Keratinocyte (primary cell): ENCODE measurements at regions not wholly inside any gene's neighbourhood (a gene's known extent, or its start where the extent isn't known, plus 50 kb on each side); places are given as distances from the start of the nearest gene placed in this dataset.

ENCODE experiments used
- DNase-seq: peaks from one replicate; pipeline ENCODE4 v3.0.0-alpha.2; 2011; ENCODE audit warnings: low read depth, missing footprints, low spot score
- FAIRE-seq: peaks from 2 replicates; lab custom pipeline; 2011; peaks lifted over from hg19 to GRCh38; lab: Jason Lieb, UNC
- H2AFZ ChIP-seq: 2 replicates; pipeline ENCODE4 v1.6.0; 2012; ENCODE audit warnings: low read length, control low read depth, inconsistent platforms; ENCODE audit not compliant: control insufficient read depth
- H3K27ac ChIP-seq: 2 replicates; pipeline ENCODE4 v1.5.1; 2011; ENCODE audit warnings: low read length; ENCODE audit not compliant: control insufficient read depth, insufficient read depth
- H3K27me3 ChIP-seq: 3 replicates; pipeline ENCODE4 v1.6.0; 2011; ENCODE audit warnings: low read length; ENCODE audit not compliant: control insufficient read depth, insufficient read depth; ENCODE audit errors: extremely low read depth
- H3K36me3 ChIP-seq, 2 experiments: 2 replicates in 1 of 2; 3 replicates in 1 of 2; pipeline ENCODE4 v1.5.1; 2011; ENCODE audit warnings: low read length in 2 of 2, mild to moderate bottlenecking in 1 of 2; ENCODE audit not compliant: control insufficient read depth in 2 of 2, insufficient read depth in 2 of 2; ENCODE audit errors: extremely low read depth in 1 of 2
- H3K4me1 ChIP-seq: 3 replicates; pipeline ENCODE4 v1.5.1; 2011; ENCODE audit warnings: low read length; ENCODE audit not compliant: control insufficient read depth, insufficient read depth; ENCODE audit errors: extremely low read depth
- H3K4me2 ChIP-seq: 3 replicates; pipeline ENCODE4 v1.6.0; 2011; ENCODE audit warnings: low read depth, low read length; ENCODE audit not compliant: control insufficient read depth, insufficient read depth; ENCODE audit errors: extremely low read depth
- H3K4me3 ChIP-seq, 3 experiments: fragments of 200-600 bp in 1 of 3; sonication (generic) in 1 of 3; 2 replicates in 2 of 3; 3 replicates in 1 of 3; pipeline ENCODE4 v1.5.1; 2011 to 2016; ENCODE audit warnings: low read length in 3 of 3, mild to moderate bottlenecking in 3 of 3, control low read depth in 2 of 3, inconsistent platforms in 1 of 3, low read depth in 1 of 3, mixed read lengths in 1 of 3, mixed run types in 1 of 3, moderate library complexity in 1 of 3; ENCODE audit not compliant: control insufficient read depth in 2 of 3, insufficient read depth in 2 of 3; ENCODE audit errors: extremely low read depth in 1 of 3
- H3K79me2 ChIP-seq: 2 replicates; pipeline ENCODE4 v1.6.0; 2012; ENCODE audit warnings: low read length; ENCODE audit not compliant: control insufficient read depth, insufficient read depth
- H3K9ac ChIP-seq: 3 replicates; pipeline ENCODE4 v1.6.0; 2011; ENCODE audit warnings: low read length; ENCODE audit not compliant: control insufficient read depth, insufficient read depth; ENCODE audit errors: extremely low read depth
- H3K9me1 ChIP-seq: 3 replicates; pipeline ENCODE4 v1.6.0; 2011; ENCODE audit warnings: low read length; ENCODE audit not compliant: control insufficient read depth, insufficient read depth; ENCODE audit errors: extremely low read depth
- H3K9me3 ChIP-seq: 2 replicates; pipeline ENCODE4 v1.5.1; 2012; ENCODE audit warnings: low read depth, low read length; ENCODE audit not compliant: control insufficient read depth
- H4K20me1 ChIP-seq: 3 replicates; pipeline ENCODE4 v1.6.0; 2011; ENCODE audit warnings: low read length; ENCODE audit not compliant: control insufficient read depth, insufficient read depth; ENCODE audit errors: extremely low read depth
- EZH2 ChIP-seq: IDR thresholded peaks from one replicate; pipeline ENCODE4 v1.6.1; 2012; ENCODE audit warnings: inconsistent platforms, mild to moderate bottlenecking, low read length, moderate library complexity
- dilution Hi-C: fragments of 300-500 bp; cut with MboI; formaldehyde crosslinking; loops from one replicate; pipeline ENCODE4 v1.7.0; 2020; ENCODE audit warnings: low sequenced_read_pairs; ENCODE audit not compliant: extremely low pct_ligation_motif_present
- TF ChIP-seq, protein P1 (sequence below), 3 experiments: IDR thresholded peaks in 1 of 3; conservative IDR thresholded peaks in 1 of 3; optimal IDR thresholded peaks in 1 of 3; 2 replicates in 2 of 3; 3 replicates in 1 of 3; pipeline versions ENCODE3 to v1.5.1; 2011; ENCODE audit warnings: low read length in 3 of 3, mild to moderate bottlenecking in 3 of 3, moderate library complexity in 2 of 3, control low read depth in 1 of 3, inconsistent platforms in 1 of 3; ENCODE audit not compliant: insufficient read depth in 2 of 3; ENCODE audit errors: extremely low read depth in 1 of 3

DNA sequence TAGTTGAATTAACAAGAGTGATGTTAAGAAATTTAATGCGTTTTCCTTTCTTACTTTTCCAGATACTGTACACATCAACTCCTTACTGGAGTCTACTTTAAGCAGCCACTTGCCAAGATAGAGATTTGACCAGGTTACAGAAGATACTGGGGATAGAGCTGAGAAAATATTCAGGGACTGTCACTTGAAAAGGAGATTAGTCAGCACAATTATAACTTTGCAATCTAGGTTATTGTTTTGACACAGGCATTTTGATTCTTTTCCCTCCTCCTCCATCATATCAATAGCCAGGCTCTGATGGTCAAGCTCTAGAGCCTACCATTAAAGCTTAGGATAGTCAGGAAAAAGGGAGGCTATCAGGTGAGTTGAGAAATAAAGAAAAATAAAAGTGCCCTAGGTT is 345.9 kb upstream of the ITGA1 start:
- no peaks in the 10 kb centered on the region for H3K36me3 ChIP-seq
- dilution Hi-C loops, result no loop called here
- H3K27ac ChIP-seq, result no peak overlapping the region
- H3K79me2 ChIP-seq, result no peaks in the 10 kb centered on the region
- DNase-seq, result no peak
- H2AFZ ChIP-seq, result no peak overlapping the region
- no peak for TF ChIP-seq EZH2
- TF ChIP-seq, protein P1, sequence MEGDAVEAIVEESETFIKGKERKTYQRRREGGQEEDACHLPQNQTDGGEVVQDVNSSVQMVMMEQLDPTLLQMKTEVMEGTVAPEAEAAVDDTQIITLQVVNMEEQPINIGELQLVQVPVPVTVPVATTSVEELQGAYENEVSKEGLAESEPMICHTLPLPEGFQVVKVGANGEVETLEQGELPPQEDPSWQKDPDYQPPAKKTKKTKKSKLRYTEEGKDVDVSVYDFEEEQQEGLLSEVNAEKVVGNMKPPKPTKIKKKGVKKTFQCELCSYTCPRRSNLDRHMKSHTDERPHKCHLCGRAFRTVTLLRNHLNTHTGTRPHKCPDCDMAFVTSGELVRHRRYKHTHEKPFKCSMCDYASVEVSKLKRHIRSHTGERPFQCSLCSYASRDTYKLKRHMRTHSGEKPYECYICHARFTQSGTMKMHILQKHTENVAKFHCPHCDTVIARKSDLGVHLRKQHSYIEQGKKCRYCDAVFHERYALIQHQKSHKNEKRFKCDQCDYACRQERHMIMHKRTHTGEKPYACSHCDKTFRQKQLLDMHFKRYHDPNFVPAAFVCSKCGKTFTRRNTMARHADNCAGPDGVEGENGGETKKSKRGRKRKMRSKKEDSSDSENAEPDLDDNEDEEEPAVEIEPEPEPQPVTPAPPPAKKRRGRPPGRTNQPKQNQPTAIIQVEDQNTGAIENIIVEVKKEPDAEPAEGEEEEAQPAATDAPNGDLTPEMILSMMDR (optimal IDR thresholded peaks at IDR 0.05 in 1 of 3, IDR thresholded peaks at IDR 0.05 in 1 of 3, conservative IDR thresholded peaks at IDR 0.05 in 1 of 3; ENCODE audit: extremely low read depth in 1 of 3, insufficient read depth in 2 of 3, low read length in 3 of 3), result no peak
- H3K4me3 ChIP-seq, result no peak overlapping the region
- H3K9me1 ChIP-seq, result no peaks in the 10 kb centered on the region
- no peak for FAIRE-seq
- no peak overlapping the region for H3K4me2 ChIP-seq
- H3K9ac ChIP-seq, result no peak overlapping the region
- H3K9me3 ChIP-seq, result no peaks in the 10 kb centered on the region
- no peaks in the 10 kb centered on the region for H3K27me3 ChIP-seq
- H3K4me1 ChIP-seq, result no peaks in the 10 kb centered on the region
- no peaks in the 10 kb centered on the region for H4K20me1 ChIP-seq

- Histone ChIP-seq H3K4me3 (no peak overlapping the region), H3K27me3 (no peaks in the 10 kb centered on the region), H3K79me2 (no peaks in the 10 kb centered on the region), H2AFZ (no peak overlapping the region), H3K4me1 (no peaks in the 10 kb centered on the region), H3K36me3 (no peaks in the 10 kb centered on the region), H3K9me1 (no peaks in the 10 kb centered on the region), H3K9ac (no peak overlapping the region), H3K9me3 (no peaks in the 10 kb centered on the region), H4K20me1 (no peaks in the 10 kb centered on the region), H3K27ac (no peak overlapping the region), H3K4me2 (no peak overlapping the region)
- no peak for TF ChIP-seq EZH2
- TF ChIP-seq, protein P1 (optimal IDR thresholded peaks at IDR 0.05 in 1 of 3, IDR thresholded peaks at IDR 0.05 in 1 of 3, conservative IDR thresholded peaks at IDR 0.05 in 1 of 3; ENCODE audit: extremely low read depth in 1 of 3, insufficient read depth in 2 of 3, low read length in 3 of 3), result no peak
- DNase-seq (no peak), FAIRE-seq (no peak)
- dilution Hi-C loops, result no loop called here
Observed at GRCh38 chr5:52443187-52443586, 344.5 kb upstream of the ITGA1 start.
